ENCODE measurements at regions not wholly inside any gene's neighbourhood (a gene's known extent, or its start where the extent isn't known, plus 50 kb on each side); places are given as distances from the start of the nearest gene placed in this dataset.

DNA sequence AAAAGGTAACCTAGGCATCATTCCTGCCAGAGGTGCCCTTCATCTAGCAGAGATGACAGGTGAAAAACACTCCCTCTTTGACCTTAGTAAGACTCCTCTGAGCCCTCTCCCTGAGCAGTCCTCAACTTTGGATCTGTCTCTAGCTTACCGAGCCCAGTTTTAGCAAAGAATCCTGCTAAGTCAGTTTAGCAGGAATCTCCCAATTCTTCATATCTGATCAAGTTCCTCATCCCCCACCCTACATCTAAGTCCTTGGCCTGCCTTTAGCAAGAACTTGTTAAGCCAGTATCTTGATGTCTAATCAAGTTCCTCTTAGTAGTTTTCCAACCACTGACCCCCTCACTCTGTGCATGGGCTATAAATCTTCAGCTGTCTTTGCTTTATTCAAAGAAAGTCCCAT, 235.6 kb downstream of the OMA1 start:
- Histone ChIP-seq H3K4me1 (ENCODE audit: control insufficient read depth in 3 of 3, insufficient read depth in 2 of 3, low read depth in 1 of 3, low read length in 2 of 3) (no peaks in the 10 kb centered on the region), H3K36me3 (ENCODE audit: control insufficient read depth in 3 of 3, insufficient read depth in 2 of 3, low read depth in 1 of 3, low read length in 3 of 3) (no peaks in the 10 kb centered on the region), H3K27me3 (ENCODE audit: control insufficient read depth in 3 of 3, insufficient read depth in 3 of 3, low read length in 3 of 3) (no peaks in the 10 kb centered on the region), H3K9me3 (ENCODE audit: control insufficient read depth in 2 of 2, insufficient read depth in 1 of 2, low read depth in 1 of 2, low read length in 1 of 2) (no peaks in the 10 kb centered on the region), H3K27ac (ENCODE audit: low read depth in 1 of 3, low read length in 2 of 3) (no peak overlapping the region), H3K4me3 (ENCODE audit: low read depth in 1 of 3, low read length in 3 of 3) (no peak overlapping the region)
- no peak for FAIRE-seq
- 55 to 100% (median 92%) methylated on average over 1 of the region's 1 CpG for WGBS, 3 donors
- DNase-seq, result no peak

DNA sequence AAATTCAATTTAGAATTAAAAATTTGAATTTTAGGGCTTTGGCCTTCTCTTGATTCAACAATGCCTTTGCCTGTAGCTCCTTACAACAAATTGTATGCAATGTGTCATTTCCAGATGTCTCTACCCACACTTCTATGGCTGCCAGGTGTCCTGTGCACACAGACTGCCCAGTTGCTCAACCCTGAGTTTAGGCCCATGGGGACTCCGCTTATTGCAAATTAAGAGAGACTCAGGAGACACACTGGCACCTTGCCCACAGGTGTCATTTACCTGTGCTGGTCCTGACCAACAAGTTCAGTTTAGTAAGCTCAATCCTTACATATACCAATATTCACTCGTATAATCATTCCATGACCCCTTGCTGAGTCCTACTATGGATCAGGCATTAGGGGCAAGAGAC, 236.1 kb downstream of the OMA1 start:
- WGBS, 3 donors, result 82 to 88% (median 85%) methylated on average over 2 of the region's 2 CpGs
- FAIRE-seq (no peak), DNase-seq (no peak)
- H3K4me1 ChIP-seq (ENCODE audit: control insufficient read depth in 3 of 3, insufficient read depth in 2 of 3, low read depth in 1 of 3, low read length in 2 of 3), result no peaks in the 10 kb centered on the region
- no peaks in the 10 kb centered on the region for H3K9me3 ChIP-seq (ENCODE audit: control insufficient read depth in 2 of 2, insufficient read depth in 1 of 2, low read depth in 1 of 2, low read length in 1 of 2)
- H3K4me3 ChIP-seq (ENCODE audit: low read depth in 1 of 3, low read length in 3 of 3), result no peak overlapping the region
- no peaks in the 10 kb centered on the region for H3K27me3 ChIP-seq (ENCODE audit: control insufficient read depth in 3 of 3, insufficient read depth in 3 of 3, low read length in 3 of 3)
- H3K36me3 ChIP-seq (ENCODE audit: control insufficient read depth in 3 of 3, insufficient read depth in 2 of 3, low read depth in 1 of 3, low read length in 3 of 3), result no peaks in the 10 kb centered on the region
- no peak overlapping the region for H3K27ac ChIP-seq (ENCODE audit: low read depth in 1 of 3, low read length in 2 of 3)

DNA sequence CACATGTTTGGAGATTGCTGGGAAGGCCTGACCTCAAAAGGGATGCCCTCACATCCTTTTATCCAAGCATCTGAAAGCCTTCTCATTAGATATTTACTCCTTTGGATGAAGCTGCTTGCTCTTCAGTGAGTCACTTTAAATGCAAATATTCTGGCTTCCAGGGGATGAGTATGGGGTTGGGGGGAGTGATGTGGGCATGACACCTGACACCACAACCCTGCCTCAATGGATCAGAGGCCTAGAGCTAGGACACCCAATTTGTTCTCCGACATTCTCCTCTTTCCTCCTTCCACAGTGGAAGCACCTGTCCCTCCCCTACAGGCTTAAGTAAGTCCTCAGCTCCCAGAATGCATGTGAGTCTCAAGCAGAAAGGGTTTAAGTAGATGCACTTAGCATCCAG, 238.3 kb downstream of the OMA1 start:
- no peaks in the 10 kb centered on the region for H3K4me1 ChIP-seq (ENCODE audit: control insufficient read depth in 3 of 3, insufficient read depth in 2 of 3, low read depth in 1 of 3, low read length in 2 of 3)
- no peaks in the 10 kb centered on the region for H3K27me3 ChIP-seq (ENCODE audit: control insufficient read depth in 3 of 3, insufficient read depth in 3 of 3, low read length in 3 of 3)
- 50 to 74% (median 51%) methylated on average over 1 of the region's 1 CpG for WGBS, 3 donors
- no peak overlapping the region for H3K27ac ChIP-seq (ENCODE audit: low read depth in 1 of 3, low read length in 2 of 3)
- no peaks in the 10 kb centered on the region for H3K9me3 ChIP-seq (ENCODE audit: control insufficient read depth in 2 of 2, insufficient read depth in 1 of 2, low read depth in 1 of 2, low read length in 1 of 2)
- no peak overlapping the region for H3K4me3 ChIP-seq (ENCODE audit: low read depth in 1 of 3, low read length in 3 of 3)
- DNase-seq (no peak), FAIRE-seq (no peak)
- H3K36me3 ChIP-seq (ENCODE audit: control insufficient read depth in 3 of 3, insufficient read depth in 2 of 3, low read depth in 1 of 3, low read length in 3 of 3), result no peaks in the 10 kb centered on the region

DNA sequence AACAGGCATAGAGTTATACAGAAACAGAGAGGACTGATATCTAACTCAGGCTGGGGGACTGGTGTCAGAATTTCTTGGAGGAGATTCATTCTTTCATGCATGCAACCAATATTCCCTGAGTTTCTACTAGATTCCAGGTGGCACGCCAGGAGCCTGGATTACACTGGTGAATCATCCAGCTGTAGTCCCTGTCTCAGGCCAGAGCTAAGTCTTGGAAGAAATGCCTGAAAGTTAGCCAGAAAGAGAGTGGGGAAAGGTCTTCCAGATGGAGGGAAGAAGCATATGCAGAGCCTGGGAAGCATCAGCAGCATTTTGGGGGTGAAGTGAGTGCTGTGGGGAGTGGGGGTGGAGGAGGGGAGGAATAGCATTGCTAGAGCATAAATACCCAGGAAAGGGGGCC, 239.1 kb downstream of the OMA1 start:
- H3K27ac ChIP-seq (ENCODE audit: low read depth in 1 of 3, low read length in 2 of 3), result no peak overlapping the region
- FAIRE-seq (no peak), DNase-seq (no peak)
- H3K4me1 ChIP-seq (ENCODE audit: control insufficient read depth in 3 of 3, insufficient read depth in 2 of 3, low read depth in 1 of 3, low read length in 2 of 3), result no peaks in the 10 kb centered on the region
- no peaks in the 10 kb centered on the region for H3K27me3 ChIP-seq (ENCODE audit: control insufficient read depth in 3 of 3, insufficient read depth in 3 of 3, low read length in 3 of 3)
- no peaks in the 10 kb centered on the region for H3K36me3 ChIP-seq (ENCODE audit: control insufficient read depth in 3 of 3, insufficient read depth in 2 of 3, low read depth in 1 of 3, low read length in 3 of 3)
- no peak overlapping the region for H3K4me3 ChIP-seq (ENCODE audit: low read depth in 1 of 3, low read length in 3 of 3)
- H3K9me3 ChIP-seq (ENCODE audit: control insufficient read depth in 2 of 2, insufficient read depth in 1 of 2, low read depth in 1 of 2, low read length in 1 of 2), result no peaks in the 10 kb centered on the region
- 67 to 88% (median 75%) methylated on average over 1 of the region's 1 CpG for WGBS, 3 donors

DNA sequence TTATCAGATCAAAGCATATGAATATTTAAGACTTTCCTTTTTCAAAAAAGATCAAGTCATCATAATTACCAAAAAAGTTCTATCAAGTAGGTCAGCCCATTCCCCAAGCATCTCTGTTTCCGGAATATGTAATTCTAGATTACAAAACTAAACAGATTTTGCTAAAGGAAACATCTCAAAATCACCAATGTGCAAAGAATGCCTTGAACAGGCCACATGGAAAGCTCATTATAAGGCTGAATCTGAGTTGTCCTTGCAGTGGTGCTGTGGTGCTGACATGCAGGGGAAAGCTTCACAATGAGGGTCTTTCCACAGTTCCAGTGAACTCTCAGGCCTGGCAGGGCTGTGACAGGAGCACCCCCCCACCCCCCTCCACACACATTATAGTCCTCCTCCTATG, 240.9 kb downstream of the OMA1 start:
- Histone ChIP-seq H3K4me3 (ENCODE audit: low read depth in 1 of 3, low read length in 3 of 3) (no peak overlapping the region), H3K9me3 (ENCODE audit: control insufficient read depth in 2 of 2, insufficient read depth in 1 of 2, low read depth in 1 of 2, low read length in 1 of 2) (no peaks in the 10 kb centered on the region), H3K36me3 (ENCODE audit: control insufficient read depth in 3 of 3, insufficient read depth in 2 of 3, low read depth in 1 of 3, low read length in 3 of 3) (no peaks in the 10 kb centered on the region), H3K4me1 (ENCODE audit: control insufficient read depth in 3 of 3, insufficient read depth in 2 of 3, low read depth in 1 of 3, low read length in 2 of 3) (no peaks in the 10 kb centered on the region), H3K27ac (ENCODE audit: low read depth in 1 of 3, low read length in 2 of 3) (no peak overlapping the region), H3K27me3 (ENCODE audit: control insufficient read depth in 3 of 3, insufficient read depth in 3 of 3, low read length in 3 of 3) (no peaks in the 10 kb centered on the region)
- FAIRE-seq, result no peak
- 83 to 91% (median 89%) methylated on average over 1 of the region's 1 CpG for whole genome bisulfite sequencing, 3 donors
- DNase-seq, result no peak

DNA sequence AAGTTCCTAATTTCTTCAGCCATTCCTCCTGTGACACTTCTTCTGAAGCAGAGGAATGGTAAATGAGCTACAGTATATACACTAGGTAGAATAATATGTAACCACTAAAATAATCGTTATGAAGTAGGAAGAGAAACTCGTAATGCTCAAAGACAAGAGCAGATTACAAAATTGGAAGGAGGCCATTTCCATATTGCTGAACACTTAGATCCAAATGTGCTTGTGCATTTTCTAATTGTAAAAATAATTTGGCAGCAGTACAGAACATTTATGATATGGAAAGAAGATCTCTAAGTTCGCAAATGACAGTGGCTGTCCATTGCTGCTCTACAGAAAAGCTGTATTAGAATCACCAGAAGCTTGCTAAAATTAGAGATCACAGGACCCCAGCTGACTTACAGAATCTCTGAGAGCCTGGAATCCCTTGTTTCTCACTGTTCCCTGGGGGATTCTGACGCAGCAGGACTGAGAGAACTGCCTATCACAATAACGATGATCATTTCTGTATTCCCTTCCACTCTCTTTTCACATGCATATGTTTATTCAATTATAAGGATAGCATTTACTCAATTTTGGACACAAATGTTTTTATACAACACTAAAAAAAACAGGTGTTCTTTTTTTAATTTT, 242.1 kb downstream of the OMA1 start:
- H3K27ac ChIP-seq (ENCODE audit: low read depth in 1 of 3, low read length in 2 of 3), result no peak overlapping the region
- no peak for DNase-seq
- 70 to 79% (median 77%) methylated on average over 5 of the region's 5 CpGs for WGBS, 3 donors

DNA sequence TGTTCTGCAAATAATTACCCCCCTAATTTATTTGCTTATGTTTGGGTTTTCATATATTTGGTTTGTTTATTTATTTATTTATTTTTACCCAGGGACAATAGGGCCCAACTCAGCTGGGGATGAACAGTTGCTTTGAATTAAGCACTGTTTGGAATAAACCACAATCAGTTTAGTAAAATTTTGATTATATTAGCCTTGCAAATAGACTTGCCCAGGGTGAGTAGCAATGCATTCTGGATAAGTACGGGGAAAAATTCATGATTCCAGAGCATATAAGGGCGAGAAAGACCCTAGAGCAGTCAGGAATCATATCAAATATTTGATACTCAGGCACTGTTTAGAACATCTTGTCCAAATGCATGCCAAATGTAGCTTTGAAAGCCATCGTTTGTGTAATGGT, 242.7 kb downstream of the OMA1 start:
- no peaks in the 10 kb centered on the region for H3K36me3 ChIP-seq (ENCODE audit: control insufficient read depth in 3 of 3, insufficient read depth in 2 of 3, low read depth in 1 of 3, low read length in 3 of 3)
- DNase-seq, result no peak
- H3K27ac ChIP-seq (ENCODE audit: low read depth in 1 of 3, low read length in 2 of 3), result no peak overlapping the region
- no peaks in the 10 kb centered on the region for H3K9me3 ChIP-seq (ENCODE audit: control insufficient read depth in 2 of 2, insufficient read depth in 1 of 2, low read depth in 1 of 2, low read length in 1 of 2)
- H3K4me3 ChIP-seq (ENCODE audit: low read depth in 1 of 3, low read length in 3 of 3), result no peak overlapping the region
- no peaks in the 10 kb centered on the region for H3K4me1 ChIP-seq (ENCODE audit: control insufficient read depth in 3 of 3, insufficient read depth in 2 of 3, low read depth in 1 of 3, low read length in 2 of 3)
- no peak for FAIRE-seq
- 57 to 63% (median 60%) methylated on average over 3 of the region's 3 CpGs for WGBS, 3 donors
- H3K27me3 ChIP-seq (ENCODE audit: control insufficient read depth in 3 of 3, insufficient read depth in 3 of 3, low read length in 3 of 3), result no peaks in the 10 kb centered on the region

More for the DNA sequence above, 242.1 kb downstream of the OMA1 start:
- Histone ChIP-seq H3K36me3 (ENCODE audit: control insufficient read depth in 3 of 3, insufficient read depth in 2 of 3, low read depth in 1 of 3, low read length in 3 of 3) (no peaks in the 10 kb centered on the region), H3K4me3 (ENCODE audit: low read depth in 1 of 3, low read length in 3 of 3) (no peak overlapping the region), H3K9me3 (ENCODE audit: control insufficient read depth in 2 of 2, insufficient read depth in 1 of 2, low read depth in 1 of 2, low read length in 1 of 2) (no peaks in the 10 kb centered on the region), H3K4me1 (ENCODE audit: control insufficient read depth in 3 of 3, insufficient read depth in 2 of 3, low read depth in 1 of 3, low read length in 2 of 3) (no peaks in the 10 kb centered on the region), H3K27me3 (ENCODE audit: control insufficient read depth in 3 of 3, insufficient read depth in 3 of 3, low read length in 3 of 3) (no peaks in the 10 kb centered on the region)
- no peak for FAIRE-seq

DNA sequence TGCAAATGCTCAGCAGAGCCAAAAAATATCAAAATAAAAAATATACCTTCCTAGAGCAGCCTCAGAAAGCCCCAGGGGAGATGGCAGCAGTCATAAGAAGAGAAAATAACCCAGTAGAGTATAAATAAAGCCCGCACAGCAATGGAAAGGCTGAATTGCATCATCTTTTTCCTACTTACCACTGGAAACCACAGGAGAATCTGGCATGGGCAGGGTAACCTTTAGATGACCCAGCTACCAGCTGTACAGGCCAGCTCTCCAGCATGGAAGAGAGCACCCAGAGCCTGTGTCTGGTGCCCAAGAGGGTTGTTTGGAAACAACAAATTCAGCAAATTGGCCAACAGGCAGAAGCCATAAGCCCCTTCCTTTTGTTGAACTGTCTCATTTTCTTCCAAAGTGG, 253.1 kb downstream of the OMA1 start:
- no peak for FAIRE-seq
- WGBS, 3 donors, result 81 to 96% (median 86%) methylated on average over 1 of the region's 1 CpG
- no peak overlapping the region for H3K27ac ChIP-seq (ENCODE audit: low read depth in 1 of 3, low read length in 2 of 3)

DNA sequence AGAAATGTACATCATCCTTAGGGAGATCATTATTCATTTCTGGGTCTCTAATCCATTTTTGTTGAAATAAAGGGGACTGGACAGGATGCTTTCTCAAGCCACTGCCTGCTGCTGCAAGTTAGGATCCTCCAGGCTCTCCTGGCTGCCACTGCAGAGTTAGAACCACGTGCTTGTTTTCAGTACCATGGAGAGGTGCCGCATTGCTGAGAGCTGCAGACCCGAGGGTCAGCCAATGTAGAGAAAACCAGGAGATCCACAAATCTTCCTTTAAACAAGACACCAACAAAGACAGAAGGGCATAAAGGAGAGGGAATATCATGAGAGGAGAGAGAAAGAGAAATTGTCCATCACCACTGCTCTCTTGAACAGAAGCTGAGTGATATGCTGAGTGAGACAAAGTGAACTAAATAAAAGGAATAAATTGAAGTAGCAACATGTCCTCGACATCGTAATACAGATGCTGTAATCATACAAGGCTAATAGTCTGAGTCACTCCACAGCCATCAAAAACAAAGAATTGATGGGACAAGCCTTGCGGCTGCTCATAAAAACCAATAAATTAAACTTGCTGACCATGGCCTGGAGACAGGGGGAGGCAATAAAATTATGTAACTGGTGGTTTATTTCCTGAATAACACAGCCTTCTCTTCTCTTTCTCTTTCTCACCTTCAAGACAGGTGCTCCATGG, 255.7 kb downstream of the OMA1 start:
- 45 to 64% (median 46%) methylated on average over 6 of the region's 6 CpGs for WGBS, 3 donors
- no peaks in the 10 kb centered on the region for H3K36me3 ChIP-seq (ENCODE audit: control insufficient read depth in 3 of 3, insufficient read depth in 2 of 3, low read depth in 1 of 3, low read length in 3 of 3)
- no peak for FAIRE-seq
- H3K4me1 ChIP-seq (ENCODE audit: control insufficient read depth in 3 of 3, insufficient read depth in 2 of 3, low read depth in 1 of 3, low read length in 2 of 3), result no peaks in the 10 kb centered on the region
- peak in 1 of 2 donors; percentile 56 for DNase-seq
- no peak overlapping the region for H3K27ac ChIP-seq (ENCODE audit: low read depth in 1 of 3, low read length in 2 of 3)
- H3K27me3 ChIP-seq (ENCODE audit: control insufficient read depth in 3 of 3, insufficient read depth in 3 of 3, low read length in 3 of 3), result no peaks in the 10 kb centered on the region
- H3K4me3 ChIP-seq (ENCODE audit: low read depth in 1 of 3, low read length in 3 of 3), result no peak overlapping the region
- H3K9me3 ChIP-seq (ENCODE audit: control insufficient read depth in 2 of 2, insufficient read depth in 1 of 2, low read depth in 1 of 2, low read length in 1 of 2), result no peaks in the 10 kb centered on the region

More for the DNA sequence above, 253.1 kb downstream of the OMA1 start:
- Histone ChIP-seq H3K4me3 (ENCODE audit: low read depth in 1 of 3, low read length in 3 of 3) (no peak overlapping the region), H3K4me1 (ENCODE audit: control insufficient read depth in 3 of 3, insufficient read depth in 2 of 3, low read depth in 1 of 3, low read length in 2 of 3) (no peaks in the 10 kb centered on the region), H3K36me3 (ENCODE audit: control insufficient read depth in 3 of 3, insufficient read depth in 2 of 3, low read depth in 1 of 3, low read length in 3 of 3) (no peaks in the 10 kb centered on the region), H3K9me3 (ENCODE audit: control insufficient read depth in 2 of 2, insufficient read depth in 1 of 2, low read depth in 1 of 2, low read length in 1 of 2) (no peaks in the 10 kb centered on the region), H3K27me3 (ENCODE audit: control insufficient read depth in 3 of 3, insufficient read depth in 3 of 3, low read length in 3 of 3) (no peaks in the 10 kb centered on the region)
- no peak for DNase-seq

All from small intestine (tissue), 7 donors.